ENCODE measurements at regions not wholly inside any gene's neighbourhood (a gene's known extent, or its start where the extent isn't known, plus 50 kb on each side); places are given as distances from the start of the nearest gene placed in this dataset.
"Not testable (repeated sequence)": the region's sequence is repeated elsewhere in the genome, so short reads cannot be mapped to it uniquely, and the experiment has no call there.

DNA sequence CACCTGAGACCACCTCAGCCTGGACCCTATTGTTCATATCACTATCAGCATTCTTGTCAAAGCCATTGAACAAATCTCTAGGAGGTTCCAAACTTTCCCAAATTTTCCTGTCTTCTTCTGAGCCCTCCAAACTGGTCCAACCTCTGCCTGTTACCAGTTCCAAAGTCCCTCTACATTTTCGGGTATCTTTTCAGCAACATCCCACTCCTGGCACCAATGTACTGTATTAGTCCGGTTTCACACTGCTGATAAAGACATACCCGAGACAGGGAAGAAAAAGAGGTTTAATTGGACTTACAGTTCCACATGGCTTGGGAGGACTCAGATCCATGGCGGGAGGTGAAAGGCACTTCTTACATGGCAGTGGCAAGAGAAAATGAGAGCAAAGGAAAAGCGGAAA, 101.9 kb downstream of the ANXA2 start:
- Mint-ChIP-seq H3K36me3 (ENCODE audit: low read depth) (peaks cover 26% of the 10 kb centered on the region), H3K9me3 (peaks cover 35% of the 10 kb centered on the region)
- not testable (repeated sequence) for H3K27me3 Mint-ChIP-seq (ENCODE audit: insufficient read depth, low read depth, poor library complexity); H3K4me3 Mint-ChIP-seq; H4K20me1 ChIP-seq (replicated peaks; ENCODE audit: insufficient read depth); H2AFZ ChIP-seq; H3F3A ChIP-seq (replicated peaks; ENCODE audit: low read depth); ATAC-seq; H3K79me2 ChIP-seq (replicated peaks; ENCODE audit: insufficient read depth); DNase-seq (ENCODE audit: low spot score); H3K4me1 Mint-ChIP-seq; H3K27ac Mint-ChIP-seq; H3K36me3 ChIP-seq (ENCODE audit: insufficient read depth); H3K27ac ChIP-seq (ENCODE audit: low read depth); H3K4me2 ChIP-seq; H3K4me1 ChIP-seq (ENCODE audit: insufficient read depth); H3K4me3 ChIP-seq; H3K27me3 ChIP-seq (ENCODE audit: insufficient read depth)
- peaks cover 15% of the 10 kb centered on the region; the same call in 1 of the 2 replicates for H3K9me2 ChIP-seq (ENCODE audit: insufficient read depth)

DNA sequence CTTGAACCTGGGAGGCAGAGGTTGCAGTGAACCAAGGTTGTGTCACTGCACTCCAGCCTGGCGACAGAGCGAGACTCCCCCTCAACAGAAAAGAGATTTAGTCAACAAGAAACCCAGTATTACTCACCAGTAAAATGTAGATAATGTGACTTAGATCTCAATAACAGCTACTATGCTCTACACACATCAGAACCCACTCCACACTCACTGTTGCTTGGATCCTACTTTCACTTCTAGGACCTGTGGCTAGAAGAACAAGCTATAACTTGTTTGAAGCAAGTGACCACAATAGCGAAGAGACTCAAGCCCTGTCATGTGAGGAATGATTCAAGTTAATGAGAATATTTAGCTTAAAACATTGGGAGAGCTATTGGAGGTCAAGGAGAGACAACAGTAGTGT, 100.7 kb downstream of the ANXA2 start:
- Histone ChIP-seq H3K27ac (ENCODE audit: low read depth) (no peak overlapping the region), H3K79me2 (replicated peaks; ENCODE audit: insufficient read depth) (no peaks in the 10 kb centered on the region), H2AFZ (no peak overlapping the region), H3K4me2 (no peak overlapping the region), H3F3A (replicated peaks; ENCODE audit: low read depth) (no peaks in the 10 kb centered on the region), H3K4me1 (ENCODE audit: insufficient read depth) (no peaks in the 10 kb centered on the region), H3K27me3 (ENCODE audit: insufficient read depth) (no peaks in the 10 kb centered on the region), H3K9me2 (ENCODE audit: insufficient read depth) (peaks cover 15% of the 10 kb centered on the region; the same call in 1 of the 2 replicates), H3K36me3 (ENCODE audit: insufficient read depth) (peaks cover 5% of the 10 kb centered on the region; the same call in 1 of the 2 replicates), H4K20me1 (replicated peaks; ENCODE audit: insufficient read depth) (no peaks in the 10 kb centered on the region), H3K4me3 (no peak overlapping the region)
- DNase-seq (ENCODE audit: low spot score) (no peak), ATAC-seq (no peak)
- Mint-ChIP-seq H3K27me3 (ENCODE audit: insufficient read depth, low read depth, poor library complexity) (peaks cover 3% of the 10 kb centered on the region), H3K36me3 (ENCODE audit: low read depth) (peaks cover 26% of the 10 kb centered on the region), H3K4me3 (no peak overlapping the region), H3K9me3 (peaks cover 37% of the 10 kb centered on the region), H3K4me1 (peaks cover 5% of the 10 kb centered on the region), H3K27ac (no peak overlapping the region)
- TF ChIP-seq, protein P1, sequence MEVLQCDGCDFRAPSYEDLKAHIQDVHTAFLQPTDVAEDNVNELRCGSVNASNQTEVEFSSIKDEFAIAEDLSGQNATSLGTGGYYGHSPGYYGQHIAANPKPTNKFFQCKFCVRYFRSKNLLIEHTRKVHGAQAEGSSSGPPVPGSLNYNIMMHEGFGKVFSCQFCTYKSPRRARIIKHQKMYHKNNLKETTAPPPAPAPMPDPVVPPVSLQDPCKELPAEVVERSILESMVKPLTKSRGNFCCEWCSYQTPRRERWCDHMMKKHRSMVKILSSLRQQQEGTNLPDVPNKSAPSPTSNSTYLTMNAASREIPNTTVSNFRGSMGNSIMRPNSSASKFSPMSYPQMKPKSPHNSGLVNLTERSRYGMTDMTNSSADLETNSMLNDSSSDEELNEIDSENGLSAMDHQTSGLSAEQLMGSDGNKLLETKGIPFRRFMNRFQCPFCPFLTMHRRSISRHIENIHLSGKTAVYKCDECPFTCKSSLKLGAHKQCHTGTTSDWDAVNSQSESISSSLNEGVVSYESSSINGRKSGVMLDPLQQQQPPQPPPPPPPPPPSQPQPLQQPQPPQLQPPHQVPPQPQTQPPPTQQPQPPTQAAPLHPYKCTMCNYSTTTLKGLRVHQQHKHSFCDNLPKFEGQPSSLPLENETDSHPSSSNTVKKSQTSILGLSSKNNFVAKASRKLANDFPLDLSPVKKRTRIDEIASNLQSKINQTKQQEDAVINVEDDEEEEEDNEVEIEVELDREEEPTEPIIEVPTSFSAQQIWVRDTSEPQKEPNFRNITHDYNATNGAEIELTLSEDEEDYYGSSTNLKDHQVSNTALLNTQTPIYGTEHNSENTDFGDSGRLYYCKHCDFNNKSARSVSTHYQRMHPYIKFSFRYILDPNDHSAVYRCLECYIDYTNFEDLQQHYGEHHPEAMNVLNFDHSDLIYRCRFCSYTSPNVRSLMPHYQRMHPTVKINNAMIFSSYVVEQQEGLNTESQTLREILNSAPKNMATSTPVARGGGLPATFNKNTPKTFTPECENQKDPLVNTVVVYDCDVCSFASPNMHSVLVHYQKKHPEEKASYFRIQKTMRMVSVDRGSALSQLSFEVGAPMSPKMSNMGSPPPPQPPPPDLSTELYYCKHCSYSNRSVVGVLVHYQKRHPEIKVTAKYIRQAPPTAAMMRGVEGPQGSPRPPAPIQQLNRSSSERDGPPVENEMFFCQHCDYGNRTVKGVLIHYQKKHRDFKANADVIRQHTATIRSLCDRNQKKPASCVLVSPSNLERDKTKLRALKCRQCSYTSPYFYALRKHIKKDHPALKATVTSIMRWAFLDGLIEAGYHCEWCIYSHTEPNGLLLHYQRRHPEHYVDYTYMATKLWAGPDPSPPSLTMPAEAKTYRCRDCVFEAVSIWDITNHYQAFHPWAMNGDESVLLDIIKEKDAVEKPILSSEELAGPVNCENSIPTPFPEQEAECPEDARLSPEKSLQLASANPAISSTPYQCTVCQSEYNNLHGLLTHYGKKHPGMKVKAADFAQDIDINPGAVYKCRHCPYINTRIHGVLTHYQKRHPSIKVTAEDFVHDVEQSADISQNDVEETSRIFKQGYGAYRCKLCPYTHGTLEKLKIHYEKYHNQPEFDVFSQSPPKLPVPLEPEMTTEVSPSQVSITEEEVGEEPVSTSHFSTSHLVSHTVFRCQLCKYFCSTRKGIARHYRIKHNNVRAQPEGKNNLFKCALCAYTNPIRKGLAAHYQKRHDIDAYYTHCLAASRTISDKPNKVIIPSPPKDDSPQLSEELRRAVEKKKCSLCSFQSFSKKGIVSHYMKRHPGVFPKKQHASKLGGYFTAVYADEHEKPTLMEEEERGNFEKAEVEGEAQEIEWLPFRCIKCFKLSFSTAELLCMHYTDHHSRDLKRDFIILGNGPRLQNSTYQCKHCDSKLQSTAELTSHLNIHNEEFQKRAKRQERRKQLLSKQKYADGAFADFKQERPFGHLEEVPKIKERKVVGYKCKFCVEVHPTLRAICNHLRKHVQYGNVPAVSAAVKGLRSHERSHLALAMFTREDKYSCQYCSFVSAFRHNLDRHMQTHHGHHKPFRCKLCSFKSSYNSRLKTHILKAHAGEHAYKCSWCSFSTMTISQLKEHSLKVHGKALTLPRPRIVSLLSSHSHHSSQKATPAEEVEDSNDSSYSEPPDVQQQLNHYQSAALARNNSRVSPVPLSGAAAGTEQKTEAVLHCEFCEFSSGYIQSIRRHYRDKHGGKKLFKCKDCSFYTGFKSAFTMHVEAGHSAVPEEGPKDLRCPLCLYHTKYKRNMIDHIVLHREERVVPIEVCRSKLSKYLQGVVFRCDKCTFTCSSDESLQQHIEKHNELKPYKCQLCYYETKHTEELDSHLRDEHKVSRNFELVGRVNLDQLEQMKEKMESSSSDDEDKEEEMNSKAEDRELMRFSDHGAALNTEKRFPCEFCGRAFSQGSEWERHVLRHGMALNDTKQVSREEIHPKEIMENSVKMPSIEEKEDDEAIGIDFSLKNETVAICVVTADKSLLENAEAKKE (CRISPR knock-in tag; IDR thresholded peaks at IDR 0.05) = no peak
- TF ChIP-seq EZH2 (IDR thresholded peaks at IDR 0.05; ENCODE audit: low read depth, unreplicated experiment) (no peak), STAT1 (IDR thresholded peaks at IDR 0.05; ENCODE audit: unreplicated experiment) (no peak), NANOG (IDR thresholded peaks at IDR 0.05; ENCODE audit: borderline replicate concordance) (no peak), POLR2AphosphoS5 (IDR thresholded peaks at IDR 0.05; ENCODE audit: low read depth) (no peak), ZNF331 (CRISPR knock-in tag; IDR thresholded peaks at IDR 0.05; ENCODE audit: low read depth) (no peak), CREB1 (CRISPR knock-in tag; IDR thresholded peaks at IDR 0.05; ENCODE audit: low read depth) (no peak), ZNF114 (CRISPR knock-in tag; IDR thresholded peaks at IDR 0.05) (no peak)
- TF ChIP-seq, protein P2, sequence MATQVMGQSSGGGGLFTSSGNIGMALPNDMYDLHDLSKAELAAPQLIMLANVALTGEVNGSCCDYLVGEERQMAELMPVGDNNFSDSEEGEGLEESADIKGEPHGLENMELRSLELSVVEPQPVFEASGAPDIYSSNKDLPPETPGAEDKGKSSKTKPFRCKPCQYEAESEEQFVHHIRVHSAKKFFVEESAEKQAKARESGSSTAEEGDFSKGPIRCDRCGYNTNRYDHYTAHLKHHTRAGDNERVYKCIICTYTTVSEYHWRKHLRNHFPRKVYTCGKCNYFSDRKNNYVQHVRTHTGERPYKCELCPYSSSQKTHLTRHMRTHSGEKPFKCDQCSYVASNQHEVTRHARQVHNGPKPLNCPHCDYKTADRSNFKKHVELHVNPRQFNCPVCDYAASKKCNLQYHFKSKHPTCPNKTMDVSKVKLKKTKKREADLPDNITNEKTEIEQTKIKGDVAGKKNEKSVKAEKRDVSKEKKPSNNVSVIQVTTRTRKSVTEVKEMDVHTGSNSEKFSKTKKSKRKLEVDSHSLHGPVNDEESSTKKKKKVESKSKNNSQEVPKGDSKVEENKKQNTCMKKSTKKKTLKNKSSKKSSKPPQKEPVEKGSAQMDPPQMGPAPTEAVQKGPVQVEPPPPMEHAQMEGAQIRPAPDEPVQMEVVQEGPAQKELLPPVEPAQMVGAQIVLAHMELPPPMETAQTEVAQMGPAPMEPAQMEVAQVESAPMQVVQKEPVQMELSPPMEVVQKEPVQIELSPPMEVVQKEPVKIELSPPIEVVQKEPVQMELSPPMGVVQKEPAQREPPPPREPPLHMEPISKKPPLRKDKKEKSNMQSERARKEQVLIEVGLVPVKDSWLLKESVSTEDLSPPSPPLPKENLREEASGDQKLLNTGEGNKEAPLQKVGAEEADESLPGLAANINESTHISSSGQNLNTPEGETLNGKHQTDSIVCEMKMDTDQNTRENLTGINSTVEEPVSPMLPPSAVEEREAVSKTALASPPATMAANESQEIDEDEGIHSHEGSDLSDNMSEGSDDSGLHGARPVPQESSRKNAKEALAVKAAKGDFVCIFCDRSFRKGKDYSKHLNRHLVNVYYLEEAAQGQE (IDR thresholded peaks at IDR 0.05; ENCODE audit: unreplicated experiment) = no peak
- TF ChIP-seq, protein P3, sequence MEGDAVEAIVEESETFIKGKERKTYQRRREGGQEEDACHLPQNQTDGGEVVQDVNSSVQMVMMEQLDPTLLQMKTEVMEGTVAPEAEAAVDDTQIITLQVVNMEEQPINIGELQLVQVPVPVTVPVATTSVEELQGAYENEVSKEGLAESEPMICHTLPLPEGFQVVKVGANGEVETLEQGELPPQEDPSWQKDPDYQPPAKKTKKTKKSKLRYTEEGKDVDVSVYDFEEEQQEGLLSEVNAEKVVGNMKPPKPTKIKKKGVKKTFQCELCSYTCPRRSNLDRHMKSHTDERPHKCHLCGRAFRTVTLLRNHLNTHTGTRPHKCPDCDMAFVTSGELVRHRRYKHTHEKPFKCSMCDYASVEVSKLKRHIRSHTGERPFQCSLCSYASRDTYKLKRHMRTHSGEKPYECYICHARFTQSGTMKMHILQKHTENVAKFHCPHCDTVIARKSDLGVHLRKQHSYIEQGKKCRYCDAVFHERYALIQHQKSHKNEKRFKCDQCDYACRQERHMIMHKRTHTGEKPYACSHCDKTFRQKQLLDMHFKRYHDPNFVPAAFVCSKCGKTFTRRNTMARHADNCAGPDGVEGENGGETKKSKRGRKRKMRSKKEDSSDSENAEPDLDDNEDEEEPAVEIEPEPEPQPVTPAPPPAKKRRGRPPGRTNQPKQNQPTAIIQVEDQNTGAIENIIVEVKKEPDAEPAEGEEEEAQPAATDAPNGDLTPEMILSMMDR (conservative IDR thresholded peaks at IDR 0.05; ENCODE audit: low read depth in 2 of 2) = no peak
